Endothelial cell of umbilical vein (primary cell): ENCODE measurements at regions not wholly inside any gene's neighbourhood (a gene's known extent, or its start where the extent isn't known, plus 50 kb on each side); places are given as distances from the start of the nearest gene placed in this dataset.

ENCODE experiments used
- BruUV-seq: library from RNA; stranded (reverse); fragments of 400-500 nt; replicated peaks from 2 replicates; lab custom pipeline; 2021; lab: Mats Ljungman, UMichigan
- CTCF ChIA-PET: fragments of 300-600, 350-600 bp; sonication (Branson Sonifier 250); formaldehyde crosslinking; loops from one replicate; lab custom pipeline; 2021; ENCODE audit warnings: antibody characterized with exemption, inconsistent platforms; lab: Charles Lee
- POLR2A ChIA-PET: fragments of 300-600, 350-600 bp; sonication (Branson Sonifier 250); formaldehyde crosslinking; loops from one replicate; lab custom pipeline; 2021; ENCODE audit warnings: antibody characterized with exemption, inconsistent platforms; lab: Charles Lee
- DNase-seq: peaks from one replicate; pipeline ENCODE4 v3.0.0-alpha.2; 2011; ENCODE audit warnings: low read depth, low spot score
- FAIRE-seq: peaks from 2 replicates; lab custom pipeline; 2011; peaks lifted over from hg19 to GRCh38; lab: Jason Lieb, UNC
- H2AFZ ChIP-seq: 2 replicates; pipeline ENCODE4 v1.6.0; 2012; ENCODE audit warnings: low read depth, low read length, control low read depth, inconsistent platforms
- H3K27ac ChIP-seq: 2 replicates; pipeline ENCODE4 v1.5.1; 2011; ENCODE audit warnings: low read depth, mild to moderate bottlenecking, control low read depth, low read length, moderate library complexity; ENCODE audit not compliant: insufficient read depth
- H3K27me3 ChIP-seq, 2 experiments: 2 replicates each; pipeline versions ENCODE4 v1.6.0 to v1.6.1; 2011; ENCODE audit warnings: low read length in 2 of 2, mixed read lengths in 1 of 2; ENCODE audit not compliant: control insufficient read depth in 2 of 2, insufficient read depth in 2 of 2
- H3K36me3 ChIP-seq, 2 experiments: 2 replicates in 1 of 2; 3 replicates in 1 of 2; pipeline ENCODE4 v1.5.1; 2011; ENCODE audit warnings: low read length in 2 of 2, mild to moderate bottlenecking in 1 of 2, moderate library complexity in 1 of 2; ENCODE audit not compliant: control insufficient read depth in 2 of 2, insufficient read depth in 2 of 2; ENCODE audit errors: extremely low read depth in 1 of 2
- H3K4me1 ChIP-seq: 3 replicates; pipeline ENCODE4 v1.5.1; 2011; ENCODE audit warnings: mild to moderate bottlenecking, low read length; ENCODE audit not compliant: control insufficient read depth, insufficient read depth; ENCODE audit errors: extremely low read depth
- H3K4me2 ChIP-seq: 2 replicates; pipeline ENCODE4 v1.6.1; 2011; ENCODE audit warnings: low read length, control low read depth, mixed read lengths; ENCODE audit not compliant: insufficient read depth
- H3K4me3 ChIP-seq, 3 experiments: fragments of 200-600 bp in 1 of 3; sonication (generic), shearing (Covaris generic) in 1 of 3; replicated peaks in 1 of 3; 2 replicates each; pipeline ENCODE4 v1.5.1; 2011 to 2016; ENCODE audit warnings: control low read depth in 3 of 3, low read length in 3 of 3, mild to moderate bottlenecking in 2 of 3, inconsistent platforms in 1 of 3, low read depth in 1 of 3, moderate library complexity in 1 of 3; ENCODE audit not compliant: insufficient read depth in 1 of 3
- H3K79me2 ChIP-seq: 2 replicates; pipeline ENCODE4 v1.6.0; 2012; ENCODE audit warnings: low read length, inconsistent platforms; ENCODE audit not compliant: control insufficient read depth, insufficient read depth
- H3K9ac ChIP-seq: replicated peaks from 2 replicates; pipeline ENCODE3; 2011; ENCODE audit warnings: low read length, control low read depth; ENCODE audit not compliant: insufficient read depth; ENCODE audit errors: extremely low read depth
- H3K9me1 ChIP-seq: replicated peaks from 3 replicates; pipeline ENCODE4 v1.6.0; 2011; ENCODE audit warnings: mild to moderate bottlenecking, low read length; ENCODE audit not compliant: control insufficient read depth, insufficient read depth; ENCODE audit errors: extremely low read depth
- H3K9me3 ChIP-seq: replicated peaks from 2 replicates; pipeline ENCODE4 v1.5.1; 2012; ENCODE audit warnings: low read length, inconsistent platforms; ENCODE audit not compliant: control insufficient read depth, insufficient read depth
- H4K20me1 ChIP-seq: replicated peaks from 2 replicates; pipeline ENCODE3; 2011; ENCODE audit warnings: mild to moderate bottlenecking, low read length; ENCODE audit not compliant: control insufficient read depth, insufficient read depth; ENCODE audit errors: extremely low read depth
- EZH2 ChIP-seq: IDR thresholded peaks from 2 replicates; pipeline ENCODE4 v1.6.1; 2012; ENCODE audit warnings: borderline replicate concordance, low read depth, mild to moderate bottlenecking, moderate library complexity, low read length, inconsistent platforms; ENCODE audit not compliant: severe bottlenecking
- GATA2 ChIP-seq: IDR thresholded peaks from 2 replicates; pipeline ENCODE4 v1.7.0; 2011; ENCODE audit warnings: low read depth, mild to moderate bottlenecking, moderate library complexity, mixed read lengths, low read length; ENCODE audit not compliant: insufficient read length, insufficient read depth
- JUN ChIP-seq: IDR thresholded peaks from 2 replicates; pipeline ENCODE4 v1.6.1; 2011; ENCODE audit warnings: borderline replicate concordance, low read depth; ENCODE audit not compliant: insufficient read length, insufficient read depth
- MAX ChIP-seq: IDR thresholded peaks from 2 replicates; pipeline ENCODE4 v1.6.1; 2011; ENCODE audit not compliant: insufficient read depth, insufficient read length
- POLR2A ChIP-seq: IDR thresholded peaks from 2 replicates; pipeline ENCODE4 v1.6.1; 2012; ENCODE audit warnings: low read depth, mild to moderate bottlenecking, control low read depth, low read length
- POLR2AphosphoS5 ChIP-seq: IDR thresholded peaks from 2 replicates; pipeline ENCODE4 v1.6.1; 2012; ENCODE audit warnings: low read depth, mild to moderate bottlenecking, control low read depth, low read length, moderate library complexity; ENCODE audit not compliant: insufficient read depth
- dilution Hi-C: fragments of 300-500 bp; cut with MboI; formaldehyde crosslinking; loops from one replicate; pipeline ENCODE4 v1.15.0; 2019; ENCODE audit warnings: low sequenced_read_pairs; ENCODE audit not compliant: extremely low pct_ligation_motif_present
- intact Hi-C: fragments of 100-400 bp; cut with micrococcal nuclease; formaldehyde crosslinking; loops from one replicate; pipeline ENCODE4 v1.10.0; 2022

DNA sequence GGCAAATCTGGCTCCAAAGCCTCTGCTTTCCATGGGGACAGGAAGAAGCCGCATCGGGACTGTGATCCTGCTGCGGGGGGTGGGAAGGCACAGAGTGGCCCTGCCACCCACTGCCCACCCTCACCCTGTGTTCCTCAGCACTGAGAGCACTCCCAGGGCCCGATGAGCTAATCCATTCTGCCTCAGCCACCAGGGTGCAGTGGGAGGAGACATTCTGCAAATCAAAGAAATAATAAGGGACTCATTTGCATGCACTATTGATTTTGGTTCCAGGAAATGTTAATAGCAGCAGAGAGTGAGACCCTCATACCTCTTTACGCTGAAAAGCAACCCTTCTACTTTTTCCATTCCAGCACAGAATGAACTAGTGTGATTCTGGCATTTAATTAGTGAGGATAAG is 572.8 kb downstream of the INHBA start:
- DNase-seq (no peak), FAIRE-seq (no peak)
- no peak overlapping the region for H3K4me2 ChIP-seq
- no peaks in the 10 kb centered on the region for H3K36me3 ChIP-seq
- ChIA-PET POLR2A (no interaction called here), CTCF (no interaction called here)
- no peak overlapping the region for H3K27ac ChIP-seq
- no peaks in the 10 kb centered on the region for H4K20me1 ChIP-seq
- no peak for TF ChIP-seq POLR2AphosphoS5
- TF ChIP-seq EZH2 = no peak
- no peaks in the 10 kb centered on the region for H3K9me3 ChIP-seq
- H3K9ac ChIP-seq = no peak overlapping the region
- intact Hi-C loops = no loop called here
- H3K9me1 ChIP-seq = no peaks in the 10 kb centered on the region
- H2AFZ ChIP-seq = no peak overlapping the region
- no TSS peak for BruUV-seq
- H3K79me2 ChIP-seq = no peaks in the 10 kb centered on the region
- dilution Hi-C loops = no loop called here
- H3K4me1 ChIP-seq = no peaks in the 10 kb centered on the region
- H3K4me3 ChIP-seq = no peak overlapping the region
- no peaks in the 10 kb centered on the region for H3K27me3 ChIP-seq

GRCh38 chr7:41125343-41125742 is 577.5 kb downstream of the INHBA start:
- TF ChIP-seq JUN = no peak
- no peak for TF ChIP-seq EZH2
- no peak for TF ChIP-seq POLR2AphosphoS5
- no peak for TF ChIP-seq POLR2A
- no peak for TF ChIP-seq GATA2
- no peak for TF ChIP-seq MAX
- no peaks in the 10 kb centered on the region for H3K36me3 ChIP-seq
- intact Hi-C loops (no loop called here), dilution Hi-C loops (no loop called here)
- FAIRE-seq (no peak), DNase-seq (no peak)
- no peaks in the 10 kb centered on the region for H3K9me3 ChIP-seq
- H3K9ac ChIP-seq = no peak overlapping the region
- no peaks in the 10 kb centered on the region for H3K4me1 ChIP-seq
- no peak overlapping the region for H3K4me3 ChIP-seq
- BruUV-seq = no TSS peak
- POLR2A ChIA-PET = no interaction called here
- no peaks in the 10 kb centered on the region for H3K27me3 ChIP-seq
- H3K4me2 ChIP-seq = no peak overlapping the region
- H3K9me1 ChIP-seq = no peaks in the 10 kb centered on the region
- no peaks in the 10 kb centered on the region for H3K79me2 ChIP-seq
- no peak overlapping the region for H3K27ac ChIP-seq
- CTCF ChIA-PET = no interaction called here
- no peaks in the 10 kb centered on the region for H4K20me1 ChIP-seq
- no peak overlapping the region for H2AFZ ChIP-seq
